HG02759 (cell line): ENCODE measurements at regions not wholly inside any gene's neighbourhood (a gene's known extent, or its start where the extent isn't known, plus 50 kb on each side); places are given as distances from the start of the nearest gene placed in this dataset.
A peak's percentile ranks its signal among the peaks of the same experiment; 100 is the strongest.
"Not testable (repeated sequence)": the region's sequence is repeated elsewhere in the genome, so short reads cannot be mapped to it uniquely, and the experiment has no call there.

Experiments used
- ATAC-seq: cut with Tn5 transposase; IDR thresholded peaks from one replicate; pipeline ENCODE4 v1.9.1; 2021; ENCODE audit warnings: mild to moderate bottlenecking, moderate library complexity; ENCODE audit not compliant: unreplicated experiment

DNA sequence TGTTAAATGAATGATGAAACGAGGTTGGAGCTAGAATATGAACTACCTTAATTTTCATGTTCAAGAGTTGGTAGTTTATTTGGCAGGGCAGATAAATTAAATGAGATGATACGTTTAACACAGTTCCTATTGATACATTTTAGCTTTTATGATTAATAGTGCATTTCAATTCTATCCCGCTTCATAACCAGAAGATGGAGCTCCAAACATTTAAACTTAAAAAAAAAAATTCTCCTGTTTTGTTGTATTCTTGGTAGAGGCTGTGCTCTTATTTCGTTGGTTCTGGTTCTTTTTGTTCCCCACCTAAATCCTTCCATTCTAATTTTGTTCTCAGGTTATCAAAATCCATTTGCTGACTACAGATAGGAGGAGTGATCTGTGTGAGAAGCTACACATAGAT is 71.8 kb upstream of the PTPN13 start:
- ATAC-seq, result no peak

- no peak for ATAC-seq
Measured at GRCh38 chr4:86523333-86523732, 70.8 kb upstream of the PTPN13 start.

DNA sequence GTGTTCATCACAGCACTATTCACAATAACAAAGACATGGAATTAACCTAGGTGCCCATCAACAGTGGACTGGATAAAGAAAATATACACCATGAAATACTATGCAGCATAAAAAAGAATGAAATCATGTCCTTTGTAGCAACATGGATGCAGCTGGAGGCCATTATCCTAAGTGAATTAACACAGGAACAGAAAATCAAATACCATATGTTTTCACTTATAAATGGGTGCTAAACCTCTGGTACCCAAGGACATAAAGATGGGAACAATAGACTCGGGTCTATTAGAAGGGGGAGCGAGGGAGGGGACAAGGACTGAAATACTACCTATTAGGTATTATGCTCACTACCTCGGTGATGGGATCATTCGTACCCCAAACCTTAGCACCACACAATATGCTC is 66.4 kb upstream of the PTPN13 start:
- not testable (repeated sequence) for ATAC-seq

DNA sequence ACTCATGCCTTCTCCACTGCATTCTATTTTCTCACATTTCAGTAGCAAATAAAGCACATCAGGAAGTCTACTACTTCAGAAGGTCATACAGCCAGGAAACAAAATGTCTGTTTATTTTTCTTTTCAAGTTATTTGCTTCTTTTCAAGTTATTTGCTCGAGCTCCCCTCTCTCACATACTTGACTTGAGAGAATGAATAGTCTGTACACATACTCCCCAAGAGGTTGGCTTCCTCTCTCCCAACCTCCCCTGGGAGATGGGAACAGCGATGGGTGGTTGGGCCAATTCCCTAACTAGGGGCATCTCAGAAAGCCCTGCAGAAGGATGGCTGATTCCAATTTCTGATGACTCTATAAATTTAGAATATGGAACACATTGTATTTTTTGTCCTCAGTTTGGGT is 64.7 kb upstream of the PTPN13 start:
- ATAC-seq, result no peak

- ATAC-seq, result peak; percentile 86
Measured at GRCh38 chr4:86530183-86530582, 63.9 kb upstream of the PTPN13 start.

DNA sequence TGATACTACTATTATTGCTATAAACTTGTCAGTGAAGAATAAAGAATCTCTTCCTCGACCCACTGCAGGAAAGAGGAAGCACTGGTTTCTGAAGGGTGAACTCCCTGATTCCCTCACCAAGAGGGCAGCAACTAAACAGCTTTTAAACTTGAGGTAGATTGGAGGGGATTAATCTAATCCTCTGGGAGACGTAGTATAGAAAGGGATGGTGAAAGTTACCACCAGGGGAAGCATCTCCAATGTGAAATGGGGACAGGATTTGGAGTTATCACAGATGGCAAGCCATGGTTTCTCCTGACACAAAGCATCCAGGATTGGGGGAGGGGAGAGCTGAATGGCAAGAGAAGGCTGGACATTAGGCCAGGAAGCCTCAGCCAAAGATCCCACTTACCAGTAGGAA is 62.7 kb upstream of the PTPN13 start:
- ATAC-seq, result no peak

DNA sequence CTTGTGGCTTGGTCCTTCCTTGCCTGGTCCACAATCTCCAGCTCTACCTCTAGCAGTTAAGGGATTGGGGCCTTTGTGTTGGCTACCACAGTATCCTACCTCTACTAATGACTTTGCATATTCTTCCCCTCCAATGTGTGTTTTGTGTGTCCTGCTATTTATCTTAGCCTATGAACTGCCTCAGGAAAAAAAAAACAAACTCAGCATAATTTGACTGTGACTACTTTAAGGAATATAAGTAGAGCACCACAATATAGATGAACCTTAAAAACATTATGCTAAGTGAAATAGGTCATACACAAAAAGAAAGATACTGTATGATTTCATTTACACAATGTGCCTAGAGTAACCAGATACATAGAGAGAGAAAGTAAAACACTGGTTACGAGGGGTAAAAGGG is 61.3 kb upstream of the PTPN13 start:
- no peak for ATAC-seq

DNA sequence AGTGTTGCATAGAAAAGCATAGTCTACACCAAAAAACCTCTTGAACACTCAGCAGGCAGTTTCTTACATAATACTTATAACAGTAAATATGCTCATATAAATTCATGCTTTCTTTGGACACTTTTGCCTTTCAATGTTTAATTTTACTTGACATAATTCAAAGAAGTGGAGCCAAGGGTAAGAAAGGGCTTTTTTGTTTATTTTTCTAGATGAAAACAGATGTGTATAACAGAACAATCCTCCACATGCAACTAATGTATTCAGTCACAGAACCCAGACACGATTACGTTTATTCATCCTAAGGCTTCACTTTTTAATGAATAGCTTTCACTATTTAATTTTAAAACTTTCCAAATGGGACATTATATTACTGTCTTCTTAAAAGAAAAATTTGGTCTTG is 58.0 kb upstream of the PTPN13 start:
- ATAC-seq, result no peak

DNA sequence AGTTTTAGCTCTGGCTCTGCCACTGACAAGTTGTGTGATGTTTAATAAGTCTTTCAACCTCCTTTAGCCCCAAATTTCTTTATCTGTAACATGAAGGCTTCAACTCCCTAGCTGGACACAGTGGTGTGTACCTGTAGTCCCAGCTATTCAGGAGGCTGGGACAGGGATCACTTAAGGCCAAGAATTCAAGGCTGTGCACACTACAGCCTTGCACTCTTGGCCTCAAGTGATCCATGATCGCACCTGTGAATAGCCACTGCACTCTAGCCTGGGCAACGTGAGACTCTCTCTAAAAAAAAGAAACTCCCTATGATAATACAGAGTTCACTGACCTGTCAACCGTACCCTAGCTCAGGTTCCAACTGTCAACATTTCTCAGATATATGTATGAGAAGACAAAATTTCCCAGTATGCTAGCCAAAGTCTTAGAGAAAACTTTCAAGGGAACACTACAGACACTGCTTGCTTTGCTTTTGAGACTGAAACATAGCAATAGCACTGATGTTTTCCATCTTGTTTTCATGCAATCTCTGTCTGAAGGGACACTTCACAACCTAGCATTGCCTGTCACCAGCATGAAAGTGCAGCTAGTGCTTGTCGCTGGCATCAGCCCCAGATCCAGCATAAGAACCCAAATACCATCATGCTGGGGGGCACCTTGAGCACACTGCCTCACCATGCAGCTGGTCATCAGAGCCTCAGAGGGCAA is 51.6 kb upstream of the PTPN13 start:
- ATAC-seq, result no peak

- ATAC-seq, result no peak
Measured at GRCh38 chr4:86543080-86543479, 51.0 kb upstream of the PTPN13 start.

- no peak for ATAC-seq
Measured at GRCh38 chr4:86543560-86544309, 50.4 kb upstream of the PTPN13 start.

- peak; percentile 83 for ATAC-seq
Measured at GRCh38 chr4:86544310-86544966, 49.7 kb upstream of the PTPN13 start.
